Suprapubic skin (tissue), 4 donors: ENCODE measurements at regions not wholly inside any gene's neighbourhood (a gene's known extent, or its start where the extent isn't known, plus 50 kb on each side); places are given as distances from the start of the nearest gene placed in this dataset.

Source experiments
- DNase-seq, 2 donors: peaks; one replicate each; pipeline ENCODE4 v3.0.0-alpha.2; 2019; ENCODE audit warnings: low spot score in 2 of 2
- H3K27ac ChIP-seq: fragments of 200-600 bp; sonication (generic); one replicate; pipeline ENCODE4 v1.5.1; 2019
- H3K27me3 ChIP-seq: fragments of 200-600 bp; sonication (generic); one replicate; pipeline ENCODE4 v1.5.1; 2019
- H3K36me3 ChIP-seq: fragments of 200-600 bp; sonication (generic); one replicate; pipeline ENCODE4 v1.5.1; 2019
- H3K4me1 ChIP-seq: fragments of 200-600 bp; sonication (generic); one replicate; pipeline ENCODE4 v1.5.1; 2019
- H3K4me3 ChIP-seq: fragments of 200-600 bp; sonication (generic); one replicate; pipeline ENCODE4 v1.5.1; 2019; ENCODE audit warnings: mild to moderate bottlenecking
- H3K9me3 ChIP-seq: fragments of 200-600 bp; sonication (generic); one replicate; pipeline ENCODE4 v1.5.1; 2019
- EP300 ChIP-seq: sonication (generic); formaldehyde crosslinking; IDR thresholded peaks from one replicate; pipeline ENCODE4 v1.6.1; 2017; ENCODE audit warnings: antibody characterized with exemption
- POLR2A ChIP-seq, 2 donors: fragments of 450-650 bp; IDR thresholded peaks; one replicate each; pipeline ENCODE4 v1.6.1; 2017; ENCODE audit warnings: antibody characterized with exemption in 2 of 2, mild to moderate bottlenecking in 2 of 2, moderate library complexity in 2 of 2
- POLR2AphosphoS5 ChIP-seq, 3 donors: sonication (generic); formaldehyde crosslinking; IDR thresholded peaks; one replicate each; pipeline ENCODE4 v1.6.1; 2017; ENCODE audit warnings: antibody characterized with exemption in 3 of 3
- WGBS: methylation state at CpG from one replicate; pipeline ENCODE4 v1.1.5; 2018; 5-methylcytosine and 5-hydroxymethylcytosine counted together
- TF ChIP-seq, protein P1 (sequence below), 2 donors: fragments of 200-600 bp in 1 of 2; fragments of 450-650 bp in 1 of 2; sonication (generic) in 1 of 2; IDR thresholded peaks; one replicate each; pipeline ENCODE4 v1.5.1; 2016 to 2019; ENCODE audit warnings: antibody characterized with exemption in 2 of 2, mild to moderate bottlenecking in 1 of 2, moderate library complexity in 1 of 2

DNA sequence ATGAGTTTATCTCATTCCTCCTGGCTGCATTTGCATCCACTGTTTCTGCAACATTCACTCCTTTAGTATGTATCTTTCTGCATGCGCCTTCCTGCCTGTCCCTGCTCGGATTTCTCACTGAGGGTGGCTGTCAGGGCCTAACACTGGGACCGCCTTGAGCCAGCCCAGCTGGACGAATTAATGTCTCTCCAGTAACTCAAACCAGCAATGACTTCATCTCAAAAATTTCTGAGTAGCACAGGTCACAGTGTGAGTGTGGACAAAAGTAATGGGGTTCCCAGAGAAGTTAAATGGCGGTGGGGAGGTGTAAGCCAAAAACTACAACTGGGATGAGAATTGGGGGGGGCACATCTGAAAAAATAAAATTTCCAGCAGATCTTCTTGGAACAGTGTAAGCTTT is 444.0 kb upstream of the MGMT start:
- no peak for DNase-seq
- no peak for TF ChIP-seq EP300
- WGBS = 65% methylated on average over 5 of the region's 5 CpGs
- Histone ChIP-seq H3K27ac (no peak overlapping the region), H3K4me1 (no peaks in the 10 kb centered on the region), H3K36me3 (no peaks in the 10 kb centered on the region), H3K9me3 (no peaks in the 10 kb centered on the region), H3K4me3 (no peak overlapping the region), H3K27me3 (peaks cover 4% of the 10 kb centered on the region)

DNA sequence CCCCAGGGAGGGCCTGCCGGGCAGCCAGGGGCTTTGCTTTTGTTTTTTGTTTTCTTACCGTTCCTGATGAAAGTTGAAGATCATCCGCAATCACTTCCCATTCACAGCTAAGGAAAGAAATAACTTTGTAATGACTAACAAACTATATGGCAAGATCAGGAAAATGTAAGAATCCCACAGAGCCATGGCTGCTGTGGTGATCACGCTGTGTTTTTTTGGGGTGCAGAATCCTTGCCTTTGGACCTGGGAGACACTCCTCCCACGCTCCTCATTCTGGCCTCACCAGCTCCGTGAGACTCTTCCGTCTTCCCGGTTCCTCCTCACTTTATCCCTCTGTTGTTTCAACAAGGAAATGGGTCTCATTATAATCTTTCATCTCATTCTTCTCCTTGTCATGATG is 443.0 kb upstream of the MGMT start:
- no peak for DNase-seq
- Histone ChIP-seq H3K9me3 (no peaks in the 10 kb centered on the region), H3K36me3 (no peaks in the 10 kb centered on the region), H3K27me3 (peaks cover 12% of the 10 kb centered on the region), H3K4me3 (no peak overlapping the region), H3K4me1 (no peaks in the 10 kb centered on the region), H3K27ac (no peak overlapping the region)
- 84% methylated on average over 8 of the region's 8 CpGs for WGBS
- no peak for TF ChIP-seq POLR2A (IDR thresholded peaks at IDR 0.05)
- no peak for TF ChIP-seq EP300

DNA sequence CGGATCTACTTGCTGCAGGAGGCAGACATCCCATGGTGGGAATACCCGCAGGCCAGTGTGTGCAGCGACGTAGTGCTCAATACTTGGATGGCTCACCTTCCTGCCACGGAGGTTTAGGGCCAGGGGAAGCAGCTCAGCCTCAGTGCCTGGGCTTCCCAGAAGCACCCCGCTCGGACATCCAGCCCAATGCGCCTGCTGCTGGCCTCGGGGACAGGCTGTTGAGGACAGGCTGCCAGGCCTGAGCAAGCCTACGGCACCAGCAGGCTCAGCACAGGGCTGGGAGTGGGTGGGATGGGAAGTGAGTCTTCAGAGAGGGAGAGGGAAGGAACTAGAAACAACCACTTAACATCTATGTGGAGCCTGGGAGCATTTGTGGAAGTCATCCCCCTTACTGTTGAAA is 441.3 kb upstream of the MGMT start:
- peaks cover 16% of the 10 kb centered on the region for H3K27me3 ChIP-seq
- 80% methylated on average over 9 of the region's 10 CpGs for WGBS

DNA sequence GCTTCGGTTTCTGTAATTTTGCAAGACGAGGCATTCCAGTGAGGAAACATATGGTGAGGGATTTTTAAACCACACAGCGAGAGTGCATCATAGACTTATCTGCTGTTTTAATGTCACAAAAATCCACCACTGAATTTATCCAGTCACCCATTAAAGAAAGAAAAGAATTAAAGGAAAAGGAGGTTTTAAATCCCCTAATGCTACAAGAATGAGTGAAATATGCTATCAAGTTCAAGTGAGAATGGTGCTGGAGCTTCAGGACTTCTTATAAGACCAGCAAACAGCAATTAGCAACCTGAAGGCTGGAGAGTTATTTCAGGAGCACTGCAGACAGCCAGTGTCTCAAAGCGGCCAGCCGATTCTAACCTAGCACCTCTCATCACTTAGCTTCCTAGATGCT is 439.1 kb upstream of the MGMT start:
- WGBS = 67% methylated on average over 5 of the region's 5 CpGs
- H3K27me3 ChIP-seq = peaks cover 28% of the 10 kb centered on the region
- DNase-seq = no peak

More for the DNA sequence above, 441.3 kb upstream of the MGMT start:
- Histone ChIP-seq H3K27ac (no peak overlapping the region), H3K4me1 (no peaks in the 10 kb centered on the region), H3K9me3 (no peaks in the 10 kb centered on the region), H3K4me3 (no peak overlapping the region), H3K36me3 (no peaks in the 10 kb centered on the region)
- no peak for TF ChIP-seq POLR2A (IDR thresholded peaks at IDR 0.05)
- no peak for TF ChIP-seq POLR2AphosphoS5 (IDR thresholded peaks at IDR 0.05)
- no peak for TF ChIP-seq EP300
- DNase-seq = no peak

DNA sequence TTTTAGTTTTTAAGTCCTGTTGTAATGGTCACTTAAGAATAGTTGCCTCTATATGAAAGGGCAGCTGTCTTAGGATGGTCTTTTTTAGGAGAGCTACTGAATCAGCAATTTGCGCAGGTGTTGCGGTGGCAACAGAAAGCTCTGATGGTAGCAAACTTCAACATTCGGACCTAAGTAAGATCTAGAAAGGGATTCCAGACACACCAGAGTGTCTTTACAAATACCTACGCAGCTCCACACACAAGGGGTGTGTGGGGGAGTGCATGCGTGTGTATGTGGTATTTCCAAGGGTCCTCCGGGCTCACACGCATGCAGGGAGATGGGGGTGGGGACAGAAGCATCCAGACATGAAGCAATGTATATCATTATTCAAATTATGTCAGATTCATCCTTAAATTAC is 438.6 kb upstream of the MGMT start:
- 91% methylated on average over 7 of the region's 7 CpGs for WGBS
- Histone ChIP-seq H3K9me3 (no peaks in the 10 kb centered on the region), H3K36me3 (no peaks in the 10 kb centered on the region), H3K4me1 (no peaks in the 10 kb centered on the region), H3K4me3 (no peak overlapping the region), H3K27ac (no peak overlapping the region), H3K27me3 (peaks cover 34% of the 10 kb centered on the region)
- TF ChIP-seq, protein P1, sequence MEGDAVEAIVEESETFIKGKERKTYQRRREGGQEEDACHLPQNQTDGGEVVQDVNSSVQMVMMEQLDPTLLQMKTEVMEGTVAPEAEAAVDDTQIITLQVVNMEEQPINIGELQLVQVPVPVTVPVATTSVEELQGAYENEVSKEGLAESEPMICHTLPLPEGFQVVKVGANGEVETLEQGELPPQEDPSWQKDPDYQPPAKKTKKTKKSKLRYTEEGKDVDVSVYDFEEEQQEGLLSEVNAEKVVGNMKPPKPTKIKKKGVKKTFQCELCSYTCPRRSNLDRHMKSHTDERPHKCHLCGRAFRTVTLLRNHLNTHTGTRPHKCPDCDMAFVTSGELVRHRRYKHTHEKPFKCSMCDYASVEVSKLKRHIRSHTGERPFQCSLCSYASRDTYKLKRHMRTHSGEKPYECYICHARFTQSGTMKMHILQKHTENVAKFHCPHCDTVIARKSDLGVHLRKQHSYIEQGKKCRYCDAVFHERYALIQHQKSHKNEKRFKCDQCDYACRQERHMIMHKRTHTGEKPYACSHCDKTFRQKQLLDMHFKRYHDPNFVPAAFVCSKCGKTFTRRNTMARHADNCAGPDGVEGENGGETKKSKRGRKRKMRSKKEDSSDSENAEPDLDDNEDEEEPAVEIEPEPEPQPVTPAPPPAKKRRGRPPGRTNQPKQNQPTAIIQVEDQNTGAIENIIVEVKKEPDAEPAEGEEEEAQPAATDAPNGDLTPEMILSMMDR (IDR thresholded peaks at IDR 0.05) = no peak
- no peak for TF ChIP-seq POLR2AphosphoS5 (IDR thresholded peaks at IDR 0.05)
- no peak for TF ChIP-seq EP300
- TF ChIP-seq POLR2A (IDR thresholded peaks at IDR 0.05) = no peak
- no peak for DNase-seq

More for the DNA sequence above, 439.1 kb upstream of the MGMT start:
- no peak overlapping the region for H3K4me3 ChIP-seq
- H3K9me3 ChIP-seq = no peaks in the 10 kb centered on the region
- TF ChIP-seq POLR2A (IDR thresholded peaks at IDR 0.05) (no peak), EP300 (no peak), POLR2AphosphoS5 (IDR thresholded peaks at IDR 0.05) (no peak)
- TF ChIP-seq, protein P1 (IDR thresholded peaks at IDR 0.05) = no peak
- H3K27ac ChIP-seq = no peak overlapping the region
- no peaks in the 10 kb centered on the region for H3K36me3 ChIP-seq
- H3K4me1 ChIP-seq = no peaks in the 10 kb centered on the region

DNA sequence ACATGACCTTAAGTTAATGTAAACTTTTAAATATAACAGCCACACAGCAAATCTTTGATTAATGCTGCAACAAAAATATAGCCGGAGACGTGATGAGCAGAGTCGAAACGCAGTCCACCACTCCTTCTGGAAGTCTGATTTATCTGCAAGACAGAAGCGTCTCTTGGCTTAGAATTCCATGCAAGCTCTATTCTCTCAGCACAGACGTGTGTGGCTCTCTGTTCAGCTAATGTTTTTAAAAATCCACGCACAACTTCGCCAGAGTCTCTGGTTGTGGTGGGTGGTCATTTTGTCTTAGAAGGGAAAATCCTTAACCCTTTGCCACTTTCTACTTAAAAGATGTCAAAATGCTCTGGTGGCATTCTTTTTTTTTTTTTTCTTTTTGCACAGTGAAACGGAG is 438.0 kb upstream of the MGMT start:
- no peaks in the 10 kb centered on the region for H3K9me3 ChIP-seq

More for the DNA sequence above, 438.0 kb upstream of the MGMT start:
- Histone ChIP-seq H3K4me1 (no peaks in the 10 kb centered on the region), H3K27ac (no peak overlapping the region), H3K27me3 (peaks cover 34% of the 10 kb centered on the region), H3K4me3 (no peak overlapping the region), H3K36me3 (no peaks in the 10 kb centered on the region)
- TF ChIP-seq POLR2A (IDR thresholded peaks at IDR 0.05) = no peak
- no peak for TF ChIP-seq EP300
- TF ChIP-seq POLR2AphosphoS5 (IDR thresholded peaks at IDR 0.05) = no peak
- TF ChIP-seq, protein P1 (IDR thresholded peaks at IDR 0.05) = no peak
- no peak for DNase-seq
- WGBS = 60% methylated on average over 9 of the region's 9 CpGs
